ENCODE measurements at regions not wholly inside any gene's neighbourhood (a gene's known extent, or its start where the extent isn't known, plus 50 kb on each side); places are given as distances from the start of the nearest gene placed in this dataset.

DNA sequence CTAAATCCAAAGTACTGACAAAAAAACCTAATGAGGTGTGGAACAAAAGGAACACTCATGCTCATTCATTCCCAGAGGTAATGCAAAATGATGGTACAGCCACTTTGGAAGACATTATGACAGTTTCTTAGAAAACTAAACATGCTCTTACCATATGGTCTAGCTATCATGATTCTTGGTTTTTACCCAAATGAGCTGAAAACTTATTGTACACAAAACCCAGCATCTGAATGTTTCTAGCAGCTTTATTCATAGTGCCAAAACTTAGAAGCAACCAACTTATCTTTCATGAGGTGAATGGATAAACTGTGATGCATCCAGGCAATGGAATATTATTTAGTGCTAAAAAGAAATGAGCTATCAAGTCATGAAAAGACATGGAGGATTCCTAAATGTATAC lies 318.4 kb upstream of the OLFM3 start:
- no peaks in the 10 kb centered on the region for H3K27me3 ChIP-seq (replicated peaks in 1 of 4; ENCODE audit: control insufficient read depth in 3 of 4, extremely low read depth in 1 of 4, insufficient read depth in 3 of 4, low read length in 3 of 4)
- ChIA-PET CTCF (ENCODE audit: partially characterized antibody) (interaction anchor here (0.6 kb wide), 1 partner anchor 324 kb away, joined by 3 read pairs; no protein-coding TSS in a partner anchor), POLR2A (ENCODE audit: partially characterized antibody) (no interaction called here)
- H4K5ac ChIP-seq (ENCODE audit: insufficient read length, low read depth, low read length), result no peak overlapping the region
- H2BK12ac ChIP-seq (ENCODE audit: low read depth, low read length), result no peak overlapping the region
- no peak overlapping the region for H3K27ac ChIP-seq (ENCODE audit: low read depth, low read length)
- no peak overlapping the region for H2BK20ac ChIP-seq (ENCODE audit: low read length)
- H4K8ac ChIP-seq (ENCODE audit: extremely low read depth, insufficient read depth, low read length), result no peak overlapping the region
- 0 out of 7 replicates have a peak, but pooled peaks cover 0 to 2% (median 0%) of the 10 kb centered on the region in 4 experiments for H3K4me1 ChIP-seq (replicated peaks in 1 of 4; ENCODE audit: control insufficient read depth in 3 of 4, insufficient read depth in 4 of 4, low read length in 3 of 4)
- no peaks in the 10 kb centered on the region for H4K20me1 ChIP-seq (replicated peaks in 1 of 2; ENCODE audit: control insufficient read depth in 1 of 2, insufficient read depth in 2 of 2, low read length in 2 of 2)
- no peaks in the 10 kb centered on the region for H3K79me1 ChIP-seq (ENCODE audit: low read depth, low read length)
- no peaks in the 10 kb centered on the region for H3K79me2 ChIP-seq (ENCODE audit: control insufficient read depth in 1 of 2, insufficient read depth in 2 of 2, low read length in 2 of 2)
- no peak overlapping the region for H3K14ac ChIP-seq (ENCODE audit: insufficient read length)
- H3K4me2 ChIP-seq (ENCODE audit: insufficient read depth in 1 of 2, low read depth in 2 of 2, low read length in 2 of 2), result no peak overlapping the region
- no peak for TF ChIP-seq JUN (IDR thresholded peaks at IDR 0.05; ENCODE audit: low read depth, low read length)
- no peak for TF ChIP-seq CEBPB (IDR thresholded peaks at IDR 0.05; ENCODE audit: low read depth, low read length)
- no peak for TF ChIP-seq EGR1 (IDR thresholded peaks at IDR 0.05; ENCODE audit: borderline replicate concordance, low read depth, low read length)
- no peak for TF ChIP-seq TAF7 (optimal IDR thresholded peaks at IDR 0.05; ENCODE audit: borderline replicate concordance, low read depth, low read length)
- no peak for TF ChIP-seq CREB1 (IDR thresholded peaks at IDR 0.05)
- TF ChIP-seq, protein P1, sequence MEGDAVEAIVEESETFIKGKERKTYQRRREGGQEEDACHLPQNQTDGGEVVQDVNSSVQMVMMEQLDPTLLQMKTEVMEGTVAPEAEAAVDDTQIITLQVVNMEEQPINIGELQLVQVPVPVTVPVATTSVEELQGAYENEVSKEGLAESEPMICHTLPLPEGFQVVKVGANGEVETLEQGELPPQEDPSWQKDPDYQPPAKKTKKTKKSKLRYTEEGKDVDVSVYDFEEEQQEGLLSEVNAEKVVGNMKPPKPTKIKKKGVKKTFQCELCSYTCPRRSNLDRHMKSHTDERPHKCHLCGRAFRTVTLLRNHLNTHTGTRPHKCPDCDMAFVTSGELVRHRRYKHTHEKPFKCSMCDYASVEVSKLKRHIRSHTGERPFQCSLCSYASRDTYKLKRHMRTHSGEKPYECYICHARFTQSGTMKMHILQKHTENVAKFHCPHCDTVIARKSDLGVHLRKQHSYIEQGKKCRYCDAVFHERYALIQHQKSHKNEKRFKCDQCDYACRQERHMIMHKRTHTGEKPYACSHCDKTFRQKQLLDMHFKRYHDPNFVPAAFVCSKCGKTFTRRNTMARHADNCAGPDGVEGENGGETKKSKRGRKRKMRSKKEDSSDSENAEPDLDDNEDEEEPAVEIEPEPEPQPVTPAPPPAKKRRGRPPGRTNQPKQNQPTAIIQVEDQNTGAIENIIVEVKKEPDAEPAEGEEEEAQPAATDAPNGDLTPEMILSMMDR (IDR thresholded peaks at IDR 0.05; ENCODE audit: control extremely low read depth in 1 of 3, insufficient read depth in 1 of 3, low read depth in 1 of 3, low read length in 3 of 3), result no peak
- no peak overlapping the region for H2AK5ac ChIP-seq (ENCODE audit: low read depth, low read length)
- H2BK120ac ChIP-seq (replicated peaks; ENCODE audit: low read depth, low read length), result no peak overlapping the region
- H3K56ac ChIP-seq (replicated peaks; ENCODE audit: insufficient read length, low read depth, low read length), result no peak overlapping the region
- no peak overlapping the region for H2BK15ac ChIP-seq (ENCODE audit: low read length)
- no peak overlapping the region for H3K23ac ChIP-seq (ENCODE audit: insufficient read length)
- no peak overlapping the region for H2AFZ ChIP-seq (ENCODE audit: low read length)
- H4K91ac ChIP-seq (replicated peaks; ENCODE audit: insufficient read length, low read length), result no peak overlapping the region
- H3K9ac ChIP-seq (replicated peaks in 1 of 4; ENCODE audit: extremely low read depth in 1 of 4, low read depth in 3 of 4, low read length in 3 of 4), result no peak overlapping the region
- H3K4me3 ChIP-seq (ENCODE audit: extremely low read depth in 1 of 4, insufficient read depth in 2 of 4, low read depth in 3 of 4, low read length in 4 of 4), result no peak overlapping the region
- H3K36me3 ChIP-seq (ENCODE audit: control insufficient read depth in 2 of 4, insufficient read depth in 4 of 4, low read length in 3 of 4), result no peaks in the 10 kb centered on the region
- H3K9me3 ChIP-seq (ENCODE audit: insufficient read depth in 2 of 2, low read depth in 1 of 2, low read length in 1 of 2), result peaks cover 0 to 5% of the 10 kb centered on the region in 2 experiments; a peak in 1 of 4 replicates
- no peak for DNase-seq (ENCODE audit: low read depth in 1 of 2, low spot score in 2 of 2)
- H2BK5ac ChIP-seq (ENCODE audit: low read depth, low read length), result no peak overlapping the region
- no peak overlapping the region for H3K4ac ChIP-seq (replicated peaks; ENCODE audit: insufficient read length, low read depth, low read length)
- no peak overlapping the region for H3K18ac ChIP-seq (ENCODE audit: extremely low read depth, low read length)
- no peak for FAIRE-seq
- no peaks in the 10 kb centered on the region for H3K23me2 ChIP-seq (ENCODE audit: low read depth, low read length)

All from H1 (cell line).